ENCODE measurements at regions not wholly inside any gene's neighbourhood (a gene's known extent, or its start where the extent isn't known, plus 50 kb on each side); places are given as distances from the start of the nearest gene placed in this dataset.

DNA sequence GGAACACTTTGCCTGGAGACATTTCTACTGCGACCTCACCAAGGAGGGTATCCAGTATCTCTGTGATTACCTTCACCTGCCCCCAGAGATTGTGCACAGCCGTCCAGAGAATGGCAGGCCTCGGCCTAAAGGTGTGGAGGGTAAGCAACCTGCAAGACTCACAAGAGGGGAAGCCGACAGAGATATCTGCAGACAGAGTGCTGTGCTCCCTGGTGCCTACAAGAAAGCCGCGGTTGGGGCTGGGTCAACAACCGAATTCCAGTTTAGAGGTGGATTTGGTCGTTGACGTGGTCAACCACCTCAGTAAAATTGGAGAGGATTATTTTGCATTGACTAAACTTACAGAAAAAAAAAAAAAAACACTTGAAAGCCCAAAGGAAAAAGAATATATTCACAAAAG is 107.8 kb upstream of the ISL1 start:
- no peaks in the 10 kb centered on the region for H3K27me3 ChIP-seq (replicated peaks in 1 of 2; ENCODE audit: control insufficient read depth in 2 of 2, insufficient read depth in 2 of 2, low read length in 1 of 2)
- CTCF ChIA-PET = no interaction called here
- H3K36me3 ChIP-seq (ENCODE audit: control insufficient read depth in 2 of 2, insufficient read depth in 2 of 2, low read length in 1 of 2) = no peaks in the 10 kb centered on the region
- RAD21 ChIA-PET (ENCODE audit: unreplicated experiment) = no interaction called here
- H2AFZ ChIP-seq (ENCODE audit: control insufficient read depth, low read depth, low read length) = no peak overlapping the region
- 36% methylated on average over 9 of the region's 9 CpGs for WGBS (ENCODE audit: insufficient coverage, insufficient replicate concordance, low lambda C conversion rate, missing lambda C conversion rate)
- intact Hi-C loops (cut with micrococcal nuclease; ENCODE audit: unreplicated experiment) = no loop called here
- no peaks in the 10 kb centered on the region for H4K20me1 ChIP-seq (ENCODE audit: control insufficient read depth, insufficient read depth)
- TF ChIP-seq RB1 (IDR thresholded peaks at IDR 0.05; ENCODE audit: borderline replicate concordance) = no peak
- no peak for TF ChIP-seq SP1 (IDR thresholded peaks at IDR 0.05; ENCODE audit: low read depth, low read length)
- SMC1A ChIA-PET (ENCODE audit: uncharacterized antibody, unreplicated experiment) = no interaction called here
- ATAC-seq (no peak), DNase-seq (ENCODE audit: low read depth, low spot score) (no peak), FAIRE-seq (no peak)
- H3K9ac ChIP-seq (ENCODE audit: control insufficient read depth, insufficient read depth, low read length) = no peak overlapping the region
- H3K4me1 ChIP-seq (ENCODE audit: control insufficient read depth, insufficient read depth, low read length) = no peaks in the 10 kb centered on the region
- BruUV-seq (replicated peaks) = no TSS peak
- POLR2A ChIA-PET = no interaction called here
- in situ Hi-C loops (cut with MboI) = no loop called here
- no peak overlapping the region for H3K4me3 ChIP-seq
- no peaks in the 10 kb centered on the region for H3K79me2 ChIP-seq (ENCODE audit: control insufficient read depth, insufficient read depth, low read length)
- H3K27ac ChIP-seq (ENCODE audit: control insufficient read depth, insufficient read depth) = no peak overlapping the region
- H3K4me2 ChIP-seq (ENCODE audit: control insufficient read depth, insufficient read depth) = no peak overlapping the region
- no peaks in the 10 kb centered on the region for H3K9me3 ChIP-seq (replicated peaks; ENCODE audit: control insufficient read depth, insufficient read depth, low read length)

DNA sequence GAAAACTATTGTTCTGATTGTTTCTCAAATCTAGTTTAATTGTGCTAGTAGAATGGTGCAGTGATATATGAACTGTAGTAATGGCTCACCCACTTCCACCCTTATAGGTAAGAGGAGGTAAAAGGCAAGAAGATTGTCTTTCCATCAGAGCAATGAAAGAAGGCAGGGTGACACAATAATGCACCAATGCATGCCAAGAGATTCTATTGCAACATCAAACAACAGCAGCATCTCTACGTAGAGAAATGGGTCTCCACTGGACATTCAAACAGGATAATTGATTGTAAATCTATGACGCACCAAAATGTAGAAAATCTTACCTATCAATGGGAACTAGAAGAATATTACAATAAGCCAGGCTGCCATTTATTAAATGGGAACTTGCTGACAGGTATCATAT is 107.0 kb upstream of the ISL1 start:
- RAD21 ChIA-PET (ENCODE audit: unreplicated experiment) = no interaction called here
- Histone ChIP-seq H3K79me2 (ENCODE audit: control insufficient read depth, insufficient read depth, low read length) (no peaks in the 10 kb centered on the region), H3K27ac (ENCODE audit: control insufficient read depth, insufficient read depth) (no peak overlapping the region), H2AFZ (ENCODE audit: control insufficient read depth, low read depth, low read length) (no peak overlapping the region), H4K20me1 (ENCODE audit: control insufficient read depth, insufficient read depth) (no peaks in the 10 kb centered on the region), H3K4me3 (no peak overlapping the region), H3K9ac (ENCODE audit: control insufficient read depth, insufficient read depth, low read length) (no peak overlapping the region), H3K9me3 (replicated peaks; ENCODE audit: control insufficient read depth, insufficient read depth, low read length) (no peaks in the 10 kb centered on the region), H3K4me2 (ENCODE audit: control insufficient read depth, insufficient read depth) (no peak overlapping the region), H3K36me3 (ENCODE audit: control insufficient read depth in 2 of 2, insufficient read depth in 2 of 2, low read length in 1 of 2) (no peaks in the 10 kb centered on the region), H3K27me3 (replicated peaks in 1 of 2; ENCODE audit: control insufficient read depth in 2 of 2, insufficient read depth in 2 of 2, low read length in 1 of 2) (no peaks in the 10 kb centered on the region), H3K4me1 (ENCODE audit: control insufficient read depth, insufficient read depth, low read length) (no peaks in the 10 kb centered on the region)
- in situ Hi-C loops (cut with MboI) (no loop called here), intact Hi-C loops (cut with micrococcal nuclease; ENCODE audit: unreplicated experiment) (no loop called here)
- SMC1A ChIA-PET (ENCODE audit: uncharacterized antibody, unreplicated experiment) = no interaction called here
- FAIRE-seq (no peak), DNase-seq (ENCODE audit: low read depth, low spot score) (no peak), ATAC-seq (no peak)
- CTCF ChIA-PET = no interaction called here
- POLR2A ChIA-PET = no interaction called here
- TF ChIP-seq ZBED1 (IDR thresholded peaks at IDR 0.05; ENCODE audit: borderline replicate concordance) (no peak), SRF (IDR thresholded peaks at IDR 0.05; ENCODE audit: low read depth in 2 of 2, low read length in 2 of 2) (no peak)
- 30% methylated on average over 2 of the region's 2 CpGs for WGBS (ENCODE audit: insufficient coverage, insufficient replicate concordance, low lambda C conversion rate, missing lambda C conversion rate)
- no TSS peak for BruUV-seq (replicated peaks)

All from GM12878 (cell line).